ENCODE measurements at regions not wholly inside any gene's neighbourhood (a gene's known extent, or its start where the extent isn't known, plus 50 kb on each side); places are given as distances from the start of the nearest gene placed in this dataset.
A peak's percentile ranks its signal among the peaks of the same experiment; 100 is the strongest.

- DNase-seq (ENCODE audit: low spot score) = no peak
These were observed 74.7 kb upstream of the SESN3 start for GRCh38 chr11:95305705-95306104.

- no peak for DNase-seq (ENCODE audit: low spot score)
These were observed 73.8 kb upstream of the SESN3 start for GRCh38 chr11:95304777-95305176.

GRCh38 chr11:95302211-95302610 lies 71.2 kb upstream of the SESN3 start:
- no peak for DNase-seq (ENCODE audit: low spot score)

GRCh38 chr11:95301474-95301873 lies 70.5 kb upstream of the SESN3 start:
- no peak for DNase-seq (ENCODE audit: low spot score)

DNA sequence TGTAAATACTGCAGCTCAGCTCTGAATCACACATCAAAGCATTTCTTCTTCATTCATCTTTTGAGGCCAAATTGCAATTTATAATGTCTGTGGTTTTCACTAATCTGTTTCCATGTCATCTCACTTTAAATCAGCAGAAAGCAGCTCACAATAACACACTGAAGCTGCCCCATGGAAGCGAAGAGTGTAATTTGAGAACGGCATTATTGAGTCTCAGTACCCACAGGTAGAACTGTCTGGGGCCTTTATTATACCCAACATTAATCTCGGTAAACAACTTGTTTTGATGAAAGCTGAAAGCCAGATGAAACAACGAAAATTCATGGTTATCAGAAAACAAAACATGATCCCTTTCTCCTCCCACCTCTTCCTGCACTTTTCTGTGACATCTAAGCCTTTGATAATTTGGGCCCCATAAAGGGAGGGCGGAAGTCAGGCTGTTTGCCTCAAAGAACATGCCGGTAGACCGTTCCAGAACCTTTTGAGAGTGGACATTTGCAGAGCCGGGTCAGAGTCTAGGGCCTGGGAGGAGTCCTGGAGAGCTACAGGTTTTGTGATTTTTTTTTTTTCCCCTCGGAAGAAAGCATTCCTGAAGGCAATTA lies 68.2 kb upstream of the SESN3 start:
- no peak for DNase-seq (ENCODE audit: low spot score)

- DNase-seq (ENCODE audit: low spot score) = no peak
These were observed 66.9 kb upstream of the SESN3 start for GRCh38 chr11:95297680-95298452.

DNA sequence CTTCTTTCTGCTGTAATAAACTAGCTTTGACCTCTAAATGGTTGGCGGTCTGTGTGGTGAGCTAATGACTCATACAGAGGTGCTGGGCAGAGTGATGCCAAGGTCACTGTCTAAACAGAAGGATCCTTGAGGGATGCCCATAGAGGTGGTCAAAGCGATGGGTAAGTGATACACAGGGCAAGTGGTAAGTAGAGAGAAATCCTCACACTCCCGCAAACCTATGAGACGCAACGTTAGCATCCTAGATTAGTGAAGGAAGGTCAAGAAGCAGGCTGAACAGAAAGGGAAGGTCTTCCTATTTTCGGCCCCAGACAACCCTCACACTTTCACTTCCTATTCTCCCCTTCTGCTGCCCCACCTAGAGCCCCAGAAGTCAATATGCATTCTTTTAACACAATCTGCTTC lies 65.6 kb upstream of the SESN3 start:
- DNase-seq (ENCODE audit: low spot score) = peak; percentile 38

GRCh38 chr11:95296165-95296564 lies 65.2 kb upstream of the SESN3 start:
- DNase-seq (ENCODE audit: low spot score) = no peak

- no peak for DNase-seq (ENCODE audit: low spot score)
These were observed 64.6 kb upstream of the SESN3 start for GRCh38 chr11:95295382-95296149.

- no peak for DNase-seq (ENCODE audit: low spot score)
These were observed 63.7 kb upstream of the SESN3 start for GRCh38 chr11:95294701-95295100.

- DNase-seq (ENCODE audit: low spot score) = no peak
These were observed 62.1 kb upstream of the SESN3 start for GRCh38 chr11:95293116-95293515.

- DNase-seq (ENCODE audit: low spot score) = no peak
These were observed 60.9 kb upstream of the SESN3 start for GRCh38 chr11:95291946-95292345.

DNA sequence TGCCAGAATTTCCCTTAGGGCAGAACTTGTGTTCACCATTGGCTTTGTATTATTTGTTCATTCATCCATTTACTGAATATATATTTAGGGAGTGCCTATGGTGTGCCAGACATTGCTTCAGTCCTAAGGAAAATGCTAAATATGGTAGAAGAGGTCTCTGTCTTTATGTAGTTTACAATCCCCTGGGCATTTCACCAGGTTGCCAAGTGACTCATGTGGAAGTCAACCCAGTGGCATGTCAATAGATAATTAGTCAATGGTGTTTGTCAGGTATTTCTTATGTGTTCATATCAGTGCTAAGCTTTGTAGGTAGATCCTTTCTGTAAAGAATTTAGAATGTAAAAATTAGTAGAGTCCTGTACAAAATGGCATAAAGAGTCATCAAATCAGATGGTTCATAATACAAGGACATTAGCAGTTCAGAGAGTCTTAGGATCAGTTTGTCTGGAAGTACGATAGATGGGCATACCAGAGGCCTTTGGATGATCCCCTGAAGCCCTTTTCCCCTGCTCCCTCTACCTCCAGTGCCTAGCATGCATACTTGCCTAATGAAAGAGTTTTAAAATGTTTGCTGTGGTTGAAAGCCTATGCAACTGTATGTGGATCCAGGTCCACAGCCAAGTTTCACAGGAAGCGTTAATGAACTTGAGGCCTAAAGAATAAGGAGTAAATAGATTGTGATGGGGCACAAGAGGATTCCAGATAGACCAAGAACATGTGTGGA lies 58.5 kb upstream of the SESN3 start:
- no peak for DNase-seq (ENCODE audit: low spot score)

DNA sequence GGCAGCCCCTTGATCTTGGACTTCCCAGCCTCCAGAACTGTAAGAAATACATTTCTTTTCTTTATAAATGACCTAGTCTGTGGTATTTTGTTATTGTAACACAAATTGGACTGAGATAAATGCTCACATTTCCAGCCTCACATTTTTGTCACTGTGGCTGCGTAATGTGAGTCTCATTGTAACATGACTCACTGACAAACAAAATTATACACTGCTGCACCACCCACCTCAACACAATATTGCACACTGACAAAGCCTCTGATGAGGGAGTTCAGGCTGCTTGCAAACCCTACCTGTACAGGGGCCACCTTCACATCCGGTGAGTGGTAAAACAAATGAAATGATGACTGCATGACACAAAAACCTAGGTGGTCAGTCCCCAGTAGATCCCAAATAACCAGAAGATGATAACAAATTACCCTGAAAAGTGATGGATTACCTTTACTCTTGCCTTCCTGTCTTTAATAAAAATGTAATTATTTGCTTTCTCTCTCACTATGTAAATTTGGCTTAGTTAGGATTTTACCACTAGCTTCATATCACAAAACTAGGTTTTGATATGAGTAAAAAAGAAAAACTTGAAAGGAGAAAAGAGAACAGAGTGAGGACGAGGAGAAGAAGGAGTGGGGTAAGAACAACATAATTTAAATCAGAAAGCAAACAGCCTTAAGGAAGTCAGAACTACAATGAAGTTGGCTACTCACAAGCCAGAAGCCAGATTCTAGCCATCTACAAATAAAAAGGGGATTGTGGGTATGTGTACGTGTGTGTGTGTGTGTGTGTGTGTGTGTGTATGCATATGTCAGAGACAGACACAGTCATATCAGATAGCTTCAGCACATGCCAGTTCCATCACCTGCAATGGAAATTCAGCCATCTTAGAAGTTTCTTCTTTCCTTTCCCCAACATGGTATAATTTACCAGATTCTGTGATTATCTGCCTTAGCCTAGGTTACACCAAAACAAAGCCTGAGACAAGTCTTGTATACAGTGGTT lies 53.4 kb upstream of the SESN3 start:
- peak; percentile 45 for DNase-seq (ENCODE audit: low spot score)

- DNase-seq (ENCODE audit: low spot score) = no peak
These were observed 52.6 kb upstream of the SESN3 start for GRCh38 chr11:95283650-95284049.

DNA sequence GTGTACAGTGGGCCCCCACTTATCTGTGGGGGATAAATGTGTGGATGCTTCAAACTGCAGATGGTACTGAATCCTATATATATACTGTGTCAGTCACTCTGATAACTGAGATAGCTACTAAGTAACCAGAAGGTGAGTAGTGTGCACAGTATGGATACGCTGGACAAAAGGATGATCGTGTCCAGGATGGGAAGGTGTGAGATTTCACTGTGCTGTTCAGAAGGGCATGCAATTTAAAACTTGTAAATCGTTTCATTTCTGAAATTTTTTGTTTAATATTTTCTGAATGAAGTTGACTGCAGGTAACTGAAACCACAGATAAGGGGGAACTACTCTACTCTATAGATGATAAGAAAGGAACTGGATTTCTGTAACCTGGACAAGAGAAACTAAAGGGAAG lies 52.1 kb upstream of the SESN3 start:
- DNase-seq (ENCODE audit: low spot score) = no peak

- peak; percentile 40 for DNase-seq (ENCODE audit: low spot score)
These were observed 51.3 kb upstream of the SESN3 start for GRCh38 chr11:95282291-95282751.
